ENCODE measurements at regions not wholly inside any gene's neighbourhood (a gene's known extent, or its start where the extent isn't known, plus 50 kb on each side); places are given as distances from the start of the nearest gene placed in this dataset.

DNA sequence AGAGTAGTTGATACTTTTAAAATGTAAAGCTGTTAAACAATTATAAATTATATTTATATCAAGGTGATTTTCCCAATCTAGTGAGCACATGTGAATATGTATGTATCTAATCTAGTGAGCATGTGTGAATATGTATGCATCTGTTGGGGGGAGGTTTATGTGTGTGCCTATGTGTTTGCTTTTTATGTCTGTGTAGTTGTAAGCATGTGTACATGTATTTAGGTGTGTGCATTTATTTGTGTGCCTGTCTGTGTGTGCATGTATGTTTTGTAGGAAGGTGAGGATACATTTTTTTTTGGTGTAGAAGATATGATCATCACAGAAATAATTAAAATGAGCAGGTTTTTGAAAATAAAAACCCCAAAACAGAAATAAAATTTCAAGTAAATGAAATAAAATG is 318.9 kb upstream of the CHRM3 start:
- peaks cover 0 to 7% (median 0%) of the 10 kb centered on the region in 3 donors for H3K9me3 ChIP-seq
- H3K36me3 ChIP-seq = no peaks in the 10 kb centered on the region
- H3K27me3 ChIP-seq = no peaks in the 10 kb centered on the region
- no peak overlapping the region for H3K4me3 ChIP-seq
- H3K4me1 ChIP-seq = no peaks in the 10 kb centered on the region
- TF ChIP-seq POLR2AphosphoS5 (IDR thresholded peaks at IDR 0.05) (no peak), POLR2A (IDR thresholded peaks at IDR 0.05) (no peak), EP300 (IDR thresholded peaks at IDR 0.05) (no peak), CTCF (IDR thresholded peaks at IDR 0.05) (no peak)
- ATAC-seq = no peak
- no peak overlapping the region for H3K27ac ChIP-seq

GRCh38 chr1:239067058-239067457 is 319.3 kb upstream of the CHRM3 start:
- Histone ChIP-seq H3K9me3 (peaks cover 0 to 3% (median 0%) of the 10 kb centered on the region in 3 donors), H3K27ac (no peak overlapping the region), H3K4me1 (no peaks in the 10 kb centered on the region), H3K4me3 (no peak overlapping the region), H3K36me3 (no peaks in the 10 kb centered on the region), H3K27me3 (no peaks in the 10 kb centered on the region)
- TF ChIP-seq POLR2AphosphoS5 (IDR thresholded peaks at IDR 0.05) (no peak), EP300 (IDR thresholded peaks at IDR 0.05) (no peak), CTCF (IDR thresholded peaks at IDR 0.05) (no peak), POLR2A (IDR thresholded peaks at IDR 0.05) (no peak)
- no peak for ATAC-seq
- 50 to 83% methylated on average over 1 of the region's 1 CpG for WGBS, 2 donors (ENCODE audit: low coverage in 1 of 2)

DNA sequence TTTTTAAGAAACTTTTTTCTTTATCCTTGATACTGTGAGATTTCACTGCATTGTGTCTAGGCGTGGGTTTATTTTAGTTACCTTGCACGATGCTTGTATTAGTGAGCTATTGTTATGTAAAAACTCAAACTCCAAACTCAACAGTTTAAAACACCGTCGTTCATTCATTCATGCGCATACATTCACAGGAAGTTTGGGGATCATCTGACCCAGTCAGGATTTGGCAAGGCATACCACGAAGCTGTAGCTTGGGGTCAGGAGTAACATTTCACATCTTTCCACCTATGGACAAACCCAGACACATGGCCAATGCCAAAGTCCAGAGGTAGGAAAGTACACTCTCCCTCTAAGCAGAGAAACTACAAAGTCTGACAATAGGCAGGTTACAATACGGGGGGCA is 324.6 kb upstream of the CHRM3 start:
- no peak overlapping the region for H3K27ac ChIP-seq
- no peaks in the 10 kb centered on the region for H3K36me3 ChIP-seq
- 71 to 74% methylated on average over 6 of the region's 7 CpGs for WGBS, 2 donors (ENCODE audit: low coverage in 1 of 2)
- H3K4me3 ChIP-seq = no peak overlapping the region
- H3K4me1 ChIP-seq = no peaks in the 10 kb centered on the region
- TF ChIP-seq POLR2A (IDR thresholded peaks at IDR 0.05) (no peak), CTCF (IDR thresholded peaks at IDR 0.05) (no peak), POLR2AphosphoS5 (IDR thresholded peaks at IDR 0.05) (no peak), EP300 (IDR thresholded peaks at IDR 0.05) (no peak)
- H3K9me3 ChIP-seq = no peaks in the 10 kb centered on the region
- no peaks in the 10 kb centered on the region for H3K27me3 ChIP-seq
- ATAC-seq = no peak

DNA sequence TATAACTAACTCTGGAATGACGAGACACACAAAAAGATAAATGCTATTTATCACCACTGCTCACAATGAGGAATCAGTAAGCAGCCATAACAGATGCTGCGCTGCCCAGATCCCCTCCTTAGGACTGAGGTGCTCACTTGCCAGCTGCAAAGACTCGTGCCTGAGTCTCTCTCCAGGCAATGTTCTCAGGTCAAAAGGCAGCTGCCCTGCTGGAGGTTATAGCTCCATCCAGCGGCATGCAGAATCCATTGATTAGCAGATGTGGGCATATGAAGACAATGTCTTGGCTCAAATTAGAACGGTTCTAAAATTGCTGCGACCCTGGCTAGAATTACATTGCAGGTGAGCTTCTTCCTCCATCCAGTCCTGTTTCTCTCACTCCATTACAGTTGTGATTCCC is 328.2 kb upstream of the CHRM3 start:
- H3K27me3 ChIP-seq = no peaks in the 10 kb centered on the region
- 60 to 70% methylated on average over 1 to 5 of the region's 6 CpGs for WGBS, 2 donors (ENCODE audit: low coverage in 1 of 2)
- TF ChIP-seq CTCF (IDR thresholded peaks at IDR 0.05) (no peak), EP300 (IDR thresholded peaks at IDR 0.05) (no peak), POLR2AphosphoS5 (IDR thresholded peaks at IDR 0.05) (no peak), POLR2A (IDR thresholded peaks at IDR 0.05) (no peak)
- no peaks in the 10 kb centered on the region for H3K4me1 ChIP-seq
- no peak overlapping the region for H3K27ac ChIP-seq
- ATAC-seq = no peak
- H3K4me3 ChIP-seq = no peak overlapping the region
- H3K36me3 ChIP-seq = no peaks in the 10 kb centered on the region
- peaks cover 0 to 17% (median 0%) of the 10 kb centered on the region in 3 donors for H3K9me3 ChIP-seq

- Histone ChIP-seq H3K27me3 (no peaks in the 10 kb centered on the region), H3K4me3 (no peak overlapping the region), H3K36me3 (no peaks in the 10 kb centered on the region), H3K9me3 (peaks cover 0 to 17% (median 0%) of the 10 kb centered on the region in 3 donors), H3K27ac (no peak overlapping the region), H3K4me1 (no peaks in the 10 kb centered on the region)
- 86 to 90% methylated on average over 2 to 3 of the region's 3 CpGs for WGBS, 2 donors (ENCODE audit: low coverage in 1 of 2)
- no peak for ATAC-seq
- no peak for TF ChIP-seq POLR2AphosphoS5 (IDR thresholded peaks at IDR 0.05)
- no peak for TF ChIP-seq POLR2A (IDR thresholded peaks at IDR 0.05)
- no peak for TF ChIP-seq EP300 (IDR thresholded peaks at IDR 0.05)
- no peak for TF ChIP-seq CTCF (IDR thresholded peaks at IDR 0.05)
These were observed 329.4 kb upstream of the CHRM3 start for GRCh38 chr1:239056940-239057339.
